ENCODE measurements at regions not wholly inside any gene's neighbourhood (a gene's known extent, or its start where the extent isn't known, plus 50 kb on each side); places are given as distances from the start of the nearest gene placed in this dataset.
"Not testable (repeated sequence)": the region's sequence is repeated elsewhere in the genome, so short reads cannot be mapped to it uniquely, and the experiment has no call there.

DNA sequence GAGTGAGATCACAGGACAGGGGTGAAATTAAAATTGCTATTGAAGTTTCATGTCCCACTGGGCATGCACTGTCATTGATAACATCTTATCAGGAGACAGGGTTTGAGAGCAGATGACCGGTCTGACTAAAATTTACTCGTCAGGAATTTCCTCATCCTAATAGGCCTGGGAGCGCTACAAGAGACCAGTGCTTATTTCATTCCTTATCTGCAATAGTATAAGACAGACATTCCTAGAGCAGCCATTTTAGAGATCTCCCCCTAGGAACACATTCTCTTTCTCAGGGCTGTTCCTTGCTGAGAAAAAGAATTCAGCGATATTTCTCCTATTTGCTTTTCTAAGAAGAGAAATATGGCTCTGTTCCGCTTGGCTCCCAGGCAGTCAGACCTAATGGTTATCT is 181.4 kb upstream of the ETV3 start:
- DNase-seq, result no peak

- DNase-seq, result not testable (repeated sequence)
These were observed 179.0 kb upstream of the ETV3 start for GRCh38 chr1:157317229-157317628.

DNA sequence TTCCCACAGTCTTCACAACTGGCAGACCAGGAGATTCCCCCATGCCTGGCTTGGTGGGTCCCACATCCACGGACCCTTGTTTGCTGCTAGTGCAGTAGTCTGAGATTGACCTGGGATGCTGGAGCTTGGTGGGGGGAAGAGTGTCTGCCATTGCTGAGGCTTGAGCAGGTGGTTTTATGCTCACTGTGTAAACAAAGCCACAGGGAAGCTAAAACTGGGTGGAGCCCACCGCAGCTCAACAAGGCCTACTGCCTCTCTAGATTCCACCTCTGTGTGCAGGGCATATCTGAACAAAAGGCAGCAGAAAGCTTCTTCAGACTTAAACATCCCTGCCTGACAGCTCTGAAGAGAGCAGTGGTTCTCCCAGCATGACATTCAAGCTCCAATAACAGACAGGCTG is 177.3 kb upstream of the ETV3 start:
- DNase-seq, result no peak

GRCh38 chr1:157314408-157314807 is 176.2 kb upstream of the ETV3 start:
- no peak for DNase-seq

DNA sequence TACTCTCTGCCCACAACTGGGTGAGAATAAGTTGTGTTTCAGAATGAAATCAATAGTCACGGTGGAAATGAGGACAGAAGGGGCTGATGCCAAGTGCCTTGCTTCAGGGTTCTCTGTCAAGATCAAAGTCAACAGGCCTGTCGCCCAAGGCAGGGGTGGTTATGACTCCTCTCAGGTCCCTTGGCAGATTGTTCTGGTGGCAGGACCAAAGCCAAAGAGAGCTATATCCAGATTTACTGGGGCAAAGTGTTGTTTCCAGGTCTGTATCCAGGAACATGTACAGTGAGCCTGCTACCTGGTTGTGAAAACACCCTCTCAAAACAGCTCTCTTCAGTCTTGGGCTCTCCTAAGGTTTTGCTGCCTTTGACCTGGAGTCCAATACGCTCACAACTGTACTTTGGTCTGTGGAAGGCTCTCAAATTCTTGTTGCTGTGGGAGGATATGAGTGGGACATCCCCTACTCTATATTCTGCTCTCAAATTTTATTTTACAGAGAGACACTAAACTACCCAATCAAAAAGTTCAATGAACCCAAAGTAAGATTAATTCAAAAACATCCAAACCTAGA is 175.1 kb upstream of the ETV3 start:
- no peak for DNase-seq

GRCh38 chr1:157312082-157312812 is 174.1 kb upstream of the ETV3 start:
- peak; percentile 8 for DNase-seq

DNA sequence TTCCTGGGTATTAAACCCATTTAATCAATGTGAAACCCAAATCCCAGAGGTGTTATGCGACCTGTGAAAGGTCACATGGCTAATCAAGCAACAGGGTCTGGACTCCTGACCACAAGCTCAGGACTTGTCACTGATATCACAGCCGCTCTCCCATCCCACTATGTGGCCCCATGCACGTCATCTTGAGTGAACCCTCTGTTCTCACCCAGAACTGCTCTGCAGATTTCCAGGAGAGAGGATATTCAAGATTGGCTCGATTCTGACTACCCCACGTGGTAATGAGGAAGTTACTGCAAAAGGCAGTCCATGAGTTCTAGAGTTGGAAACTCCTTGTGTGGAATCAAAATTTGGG is 173.5 kb upstream of the ETV3 start:
- DNase-seq, result no peak

DNA sequence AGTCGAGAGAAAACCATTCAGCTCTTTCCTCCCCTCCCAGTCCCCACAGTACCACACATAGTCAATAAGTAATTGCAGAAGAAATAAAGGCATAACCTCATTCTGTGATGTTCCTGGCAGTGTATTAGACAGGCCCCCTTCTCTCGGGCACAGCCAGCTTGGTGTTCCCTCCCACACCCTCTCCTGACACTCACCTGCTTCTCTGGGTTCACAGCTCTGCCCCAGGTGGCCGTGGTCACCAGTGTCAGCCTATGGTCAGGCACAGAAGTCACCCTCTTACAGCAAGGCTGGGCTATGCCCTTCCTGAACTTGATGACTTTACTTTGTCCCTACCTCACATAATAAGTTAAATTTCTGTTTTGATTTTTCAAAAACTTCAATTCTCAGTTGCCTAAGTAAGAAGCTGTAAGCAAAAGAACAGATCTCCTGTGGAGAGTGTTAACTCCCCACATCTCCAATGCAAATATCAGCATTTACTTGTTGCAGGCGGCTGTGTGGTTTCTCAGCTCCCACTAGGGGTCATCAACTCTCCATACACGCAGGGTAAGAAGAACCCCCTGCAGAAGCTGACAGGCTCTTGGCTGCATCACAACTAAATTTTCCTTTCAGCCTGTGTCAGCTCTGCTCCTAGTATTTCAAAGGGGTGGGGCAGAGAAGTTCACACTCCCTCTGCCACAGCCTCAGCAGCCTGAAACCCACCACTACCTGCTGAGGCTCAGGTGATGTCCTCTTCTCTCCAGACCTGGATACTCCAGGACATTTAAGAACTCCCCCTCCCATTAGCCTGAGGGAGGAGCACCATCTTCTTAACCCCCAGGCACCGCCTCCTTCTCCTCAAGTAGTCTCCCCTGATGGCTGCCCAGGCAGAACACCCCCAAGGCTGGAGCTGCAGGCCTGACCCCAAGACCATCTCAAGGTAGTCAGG is 172.9 kb upstream of the ETV3 start:
- peak; percentile 15 for DNase-seq

DNA sequence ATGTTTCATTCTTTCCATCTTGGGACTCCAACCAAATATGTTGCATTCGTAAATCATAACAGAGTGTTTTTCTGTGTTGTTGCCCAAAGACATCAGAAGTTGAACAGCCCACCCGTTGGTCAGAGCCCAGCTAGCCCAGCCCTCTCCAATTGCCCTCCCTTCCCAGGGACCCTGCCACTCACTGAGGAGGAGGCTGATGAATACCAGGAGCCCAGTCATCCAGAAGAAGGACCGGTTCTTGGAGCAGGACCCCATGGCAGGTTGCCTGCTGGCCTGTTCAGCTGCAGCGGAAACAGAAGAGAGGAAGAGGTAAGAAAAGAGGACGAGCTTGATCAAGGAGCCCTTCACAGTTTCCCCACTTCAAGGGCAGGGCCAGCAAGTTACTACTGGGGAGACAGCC is 172.2 kb upstream of the ETV3 start:
- DNase-seq, result no peak

DNA sequence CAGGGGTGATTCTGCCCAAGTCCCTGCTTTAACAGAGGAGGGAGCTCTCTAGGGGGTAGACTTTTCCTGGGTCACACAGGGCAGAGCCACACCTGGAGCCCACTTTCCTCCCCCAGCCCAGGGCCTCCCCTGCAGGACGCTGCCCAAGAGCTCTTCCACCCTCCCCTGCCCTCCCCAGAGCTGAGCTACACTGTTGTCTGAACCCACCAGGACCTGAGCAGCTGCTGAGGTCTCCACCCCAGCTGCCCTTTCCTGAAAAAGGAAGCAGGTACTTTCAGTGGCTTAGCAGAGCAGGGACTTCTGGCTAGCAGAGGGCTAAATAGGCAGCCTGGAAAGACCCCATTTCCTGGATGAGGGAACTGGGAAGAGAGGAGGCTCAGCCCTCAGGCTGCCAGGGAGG is 169.3 kb upstream of the ETV3 start:
- no peak for DNase-seq

GRCh38 chr1:157306896-157307295 is 168.7 kb upstream of the ETV3 start:
- no peak for DNase-seq

DNA sequence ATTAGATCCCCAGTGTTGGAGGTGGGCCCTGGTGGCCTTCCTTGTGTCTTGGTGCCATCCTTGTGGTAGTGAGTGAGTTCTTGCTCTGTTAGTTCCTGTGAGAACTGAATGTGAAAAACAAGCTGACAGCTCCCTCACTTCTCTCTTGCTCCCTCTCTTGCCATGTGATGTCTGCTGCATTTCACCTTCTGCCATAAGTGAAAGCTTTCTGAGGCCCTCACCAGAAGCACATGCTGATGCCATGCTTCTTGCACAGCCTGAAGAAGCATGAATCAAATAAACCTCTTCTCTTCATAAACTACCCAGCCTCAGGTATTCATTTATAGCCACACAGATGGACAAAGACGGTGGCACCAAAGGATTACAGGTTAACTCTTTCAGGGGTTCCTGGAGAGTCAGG is 166.1 kb upstream of the ETV3 start:
- no peak for DNase-seq

- no peak for DNase-seq
These were observed 164.5 kb upstream of the ETV3 start for GRCh38 chr1:157302724-157303123.

GRCh38 chr1:157302199-157302497 is 164.0 kb upstream of the ETV3 start:
- no peak for DNase-seq

DNA sequence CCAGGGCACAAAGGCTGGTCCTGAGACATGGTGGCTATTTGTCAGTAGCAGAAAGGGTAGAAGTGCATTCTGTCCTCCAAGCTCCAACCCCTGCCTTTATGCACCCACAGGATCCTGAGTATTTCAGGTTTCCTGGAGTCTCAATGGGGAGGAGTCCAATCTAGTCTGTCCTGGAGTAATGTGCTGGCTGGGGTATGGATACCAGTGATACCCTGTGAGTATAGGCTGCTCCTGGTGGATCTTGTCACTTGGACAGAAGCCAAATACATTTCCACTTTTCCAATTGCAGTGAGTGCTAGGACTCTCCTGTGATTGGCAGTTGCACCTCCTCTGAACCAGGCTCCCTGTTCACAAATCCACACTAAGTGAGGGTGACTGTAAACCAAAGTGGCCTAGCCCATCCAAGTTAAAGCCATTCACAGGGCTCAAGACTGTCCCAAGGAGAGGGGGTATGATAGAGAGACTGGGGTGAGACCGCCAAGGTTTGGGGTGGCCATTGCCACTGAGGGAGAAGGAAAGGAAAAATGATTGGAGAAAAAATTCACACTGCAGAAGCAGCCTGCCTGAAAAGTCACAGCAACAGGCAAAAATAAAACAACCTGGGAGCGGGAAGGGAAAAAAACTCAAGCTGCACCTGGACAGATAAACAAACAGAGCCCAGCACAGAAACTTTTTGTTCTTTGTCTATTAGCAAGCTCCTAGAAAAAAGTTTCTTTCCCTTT is 163.4 kb upstream of the ETV3 start:
- DNase-seq, result no peak

DNA sequence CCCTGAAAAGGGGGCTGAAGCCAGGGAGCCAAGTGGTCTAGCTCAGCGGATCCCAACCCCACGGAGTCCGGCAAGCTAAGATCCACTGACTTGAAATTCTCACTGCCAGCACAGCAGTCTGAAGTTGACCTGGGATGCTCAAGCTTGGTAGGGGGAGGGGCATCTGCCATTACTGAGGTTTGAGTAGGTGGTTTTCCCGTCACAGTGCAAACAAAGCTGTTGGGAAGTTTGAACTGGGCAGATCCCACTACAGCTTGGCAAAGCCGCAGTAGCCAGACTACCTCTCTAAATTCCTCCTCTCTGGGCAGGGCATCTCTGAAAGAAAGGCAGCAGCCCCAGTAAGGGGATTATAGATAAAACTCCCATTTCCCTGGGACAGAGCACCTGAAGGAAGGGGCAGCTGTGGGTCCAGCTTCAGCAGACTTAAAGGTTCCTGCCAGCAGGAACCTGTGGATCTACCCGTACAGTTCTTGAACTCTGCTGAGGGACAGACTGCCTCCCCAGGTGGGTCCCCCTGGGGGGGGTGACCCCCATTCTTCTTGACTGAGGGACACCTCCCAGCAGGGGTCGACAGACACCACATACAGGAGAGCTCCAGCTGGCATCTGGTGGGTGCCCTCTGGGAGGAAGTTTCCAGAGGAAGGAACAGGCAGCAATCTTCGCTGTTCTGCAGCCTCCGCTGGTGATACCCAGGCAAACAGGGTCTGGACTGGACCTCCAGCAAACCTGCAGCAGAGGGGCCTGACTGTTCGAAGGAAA is 156.4 kb upstream of the ETV3 start:
- not testable (repeated sequence) for DNase-seq

DNA sequence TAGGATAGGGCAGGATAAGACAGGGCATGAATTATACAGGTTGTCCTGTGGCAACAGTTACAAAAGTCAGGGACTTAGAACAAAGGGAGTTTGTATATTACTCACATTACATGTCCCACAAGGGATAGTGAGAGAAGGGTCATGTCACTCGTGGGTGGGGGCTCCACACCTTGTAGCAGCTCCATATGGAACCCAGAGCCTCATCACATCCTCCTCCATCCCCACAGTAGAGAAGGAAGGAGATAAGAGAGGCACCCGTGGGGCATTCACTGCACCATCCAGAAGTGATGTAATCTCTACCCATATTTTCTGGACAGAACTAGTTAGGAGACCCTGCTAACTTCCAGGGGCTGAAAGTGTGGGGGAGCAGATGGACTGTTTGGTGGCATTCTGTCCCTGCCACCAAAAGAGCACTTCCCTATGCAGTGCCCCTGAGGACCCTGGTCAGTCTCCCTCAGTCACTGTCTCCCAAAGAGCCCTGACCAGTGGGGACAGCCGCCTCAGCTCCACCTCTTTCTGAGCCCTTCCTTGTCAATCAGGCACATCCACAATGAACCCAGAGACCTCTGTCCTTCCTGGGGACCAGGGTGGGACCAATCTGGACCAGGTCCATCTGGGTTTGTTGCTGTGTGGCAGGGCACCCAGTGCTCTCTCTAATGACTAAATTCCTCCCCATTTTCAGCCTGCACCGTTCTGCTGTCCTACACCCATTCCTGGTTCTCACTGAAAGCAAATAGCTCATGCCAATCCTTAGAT is 154.8 kb upstream of the ETV3 start:
- DNase-seq, result no peak

DNA sequence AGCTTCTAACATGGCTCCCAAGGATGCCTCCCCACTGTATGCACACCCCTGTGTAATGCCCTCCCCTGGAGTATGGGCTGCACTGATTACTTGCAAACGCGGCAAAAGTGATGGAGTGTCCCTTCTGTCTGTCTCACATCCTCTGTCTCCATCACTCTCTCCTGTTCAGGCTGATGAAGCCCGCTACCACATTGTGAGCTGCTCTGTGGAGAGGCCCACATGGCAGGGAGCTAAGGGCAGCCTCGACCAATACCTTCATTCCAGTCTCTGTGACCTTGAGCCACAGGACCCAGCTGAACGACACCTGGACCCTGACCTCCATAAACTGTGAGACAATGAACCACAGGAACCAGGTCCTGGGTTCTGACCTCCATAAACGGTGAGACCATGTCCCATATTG is 154.1 kb upstream of the ETV3 start:
- no peak for DNase-seq

- DNase-seq, result no peak
These were observed 152.9 kb upstream of the ETV3 start for GRCh38 chr1:157291083-157291482.

DNA sequence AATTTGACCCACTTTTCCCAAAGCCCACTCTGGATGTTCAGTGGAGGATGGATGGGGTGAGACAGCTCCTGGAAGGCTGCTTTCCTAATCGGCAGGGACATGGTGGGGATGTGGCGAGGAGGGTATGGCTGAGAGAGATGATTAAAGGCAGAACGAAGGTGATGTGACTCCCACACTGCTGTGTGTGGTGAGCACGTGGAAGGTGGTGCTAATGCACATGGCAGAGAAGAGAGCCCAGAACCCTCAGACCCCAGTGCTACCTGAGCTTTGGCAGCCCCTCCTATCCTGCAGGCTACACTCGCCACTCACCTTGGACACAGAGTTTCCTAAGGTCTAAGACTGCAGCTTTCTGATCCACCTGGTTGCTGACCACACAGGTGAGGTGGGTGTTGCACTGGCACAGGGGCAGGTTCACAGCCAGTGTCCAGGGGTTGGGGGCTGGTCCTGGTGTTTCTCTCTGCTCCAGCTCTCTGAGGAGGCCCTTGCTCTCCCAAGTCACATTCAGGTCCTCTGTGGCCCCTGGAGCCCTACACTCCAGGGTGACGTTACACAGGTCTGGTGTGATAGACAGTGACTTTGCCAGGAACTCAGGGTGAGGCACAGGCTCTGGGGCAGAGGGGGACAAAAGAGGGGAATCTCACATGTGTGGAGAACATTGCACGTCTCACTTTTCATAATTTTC is 151.4 kb upstream of the ETV3 start:
- no peak for DNase-seq

- peak; percentile 7 for DNase-seq
These were observed 150.8 kb upstream of the ETV3 start for GRCh38 chr1:157288996-157289395.
